ENCODE measurements at regions not wholly inside any gene's neighbourhood (a gene's known extent, or its start where the extent isn't known, plus 50 kb on each side); places are given as distances from the start of the nearest gene placed in this dataset.

GRCh38 chr9:90038763-90039162 is 434.0 kb downstream of the GADD45G start:
- DNase-seq: peak; percentile 18
- peaks cover 25% of the 10 kb centered on the region for H3K4me1 Mint-ChIP-seq

GRCh38 chr9:90044263-90044662 is 439.5 kb downstream of the GADD45G start:
- no peak for TF ChIP-seq CTCF (IDR thresholded peaks at IDR 0.05)
- no peak for DNase-seq
- no peak overlapping the region for H3K4me3 Mint-ChIP-seq
- peaks cover 8% of the 10 kb centered on the region for H3K27me3 Mint-ChIP-seq (ENCODE audit: low read depth, poor library complexity)
- H3K4me1 Mint-ChIP-seq: peaks cover 12% of the 10 kb centered on the region
- H3K36me3 Mint-ChIP-seq (ENCODE audit: low read depth): no peaks in the 10 kb centered on the region
- no peak overlapping the region for H3K27ac Mint-ChIP-seq
- peaks cover 8% of the 10 kb centered on the region for H3K9me3 Mint-ChIP-seq

More at GRCh38 chr9:90038763-90039162, 434.0 kb downstream of the GADD45G start:
- Mint-ChIP-seq H3K27me3 (ENCODE audit: low read depth, poor library complexity) (no peaks in the 10 kb centered on the region), H3K9me3 (no peaks in the 10 kb centered on the region), H3K36me3 (ENCODE audit: low read depth) (no peaks in the 10 kb centered on the region), H3K4me3 (no peak overlapping the region), H3K27ac (no peak overlapping the region)
- TF ChIP-seq CTCF (IDR thresholded peaks at IDR 0.05): no peak

- no peaks in the 10 kb centered on the region for H3K36me3 Mint-ChIP-seq (ENCODE audit: low read depth)
- H3K27me3 Mint-ChIP-seq (ENCODE audit: low read depth, poor library complexity): peaks cover 8% of the 10 kb centered on the region
- H3K4me1 Mint-ChIP-seq: peaks cover 8% of the 10 kb centered on the region
- no peak overlapping the region for H3K4me3 Mint-ChIP-seq
- no peak for TF ChIP-seq CTCF (IDR thresholded peaks at IDR 0.05)
- no peak for DNase-seq
- H3K9me3 Mint-ChIP-seq: peaks cover 11% of the 10 kb centered on the region
- H3K27ac Mint-ChIP-seq: no peak overlapping the region
Measured at GRCh38 chr9:90044710-90045151, 439.9 kb downstream of the GADD45G start.

- peaks cover 14% of the 10 kb centered on the region for H3K9me3 Mint-ChIP-seq
- peaks cover 5% of the 10 kb centered on the region for H3K4me1 Mint-ChIP-seq
- TF ChIP-seq CTCF (IDR thresholded peaks at IDR 0.05): no peak
- H3K27ac Mint-ChIP-seq: no peak overlapping the region
- no peak for DNase-seq
- H3K27me3 Mint-ChIP-seq (ENCODE audit: low read depth, poor library complexity): peaks cover 8% of the 10 kb centered on the region
- no peaks in the 10 kb centered on the region for H3K36me3 Mint-ChIP-seq (ENCODE audit: low read depth)
- H3K4me3 Mint-ChIP-seq: no peak overlapping the region
Measured at GRCh38 chr9:90046317-90046861, 441.6 kb downstream of the GADD45G start.

GRCh38 chr9:90047828-90048227 is 443.0 kb downstream of the GADD45G start:
- no peak overlapping the region for H3K27ac Mint-ChIP-seq
- H3K4me1 Mint-ChIP-seq: peaks cover 5% of the 10 kb centered on the region
- no peak overlapping the region for H3K4me3 Mint-ChIP-seq
- TF ChIP-seq CTCF (IDR thresholded peaks at IDR 0.05): no peak
- peaks cover 18% of the 10 kb centered on the region for H3K27me3 Mint-ChIP-seq (ENCODE audit: low read depth, poor library complexity)
- DNase-seq: no peak
- peaks cover 14% of the 10 kb centered on the region for H3K9me3 Mint-ChIP-seq
- no peaks in the 10 kb centered on the region for H3K36me3 Mint-ChIP-seq (ENCODE audit: low read depth)

GRCh38 chr9:90052366-90052765 is 447.6 kb downstream of the GADD45G start:
- Mint-ChIP-seq H3K27ac (no peak overlapping the region), H3K36me3 (ENCODE audit: low read depth) (no peaks in the 10 kb centered on the region), H3K27me3 (ENCODE audit: low read depth, poor library complexity) (peaks cover 44% of the 10 kb centered on the region), H3K4me3 (no peak overlapping the region), H3K9me3 (peaks cover 25% of the 10 kb centered on the region), H3K4me1 (no peaks in the 10 kb centered on the region)
- no peak for DNase-seq
- TF ChIP-seq CTCF (IDR thresholded peaks at IDR 0.05): no peak
